Activated T-cell treated with anti-CD3 and anti-CD28 coated beads, Interleukin-2, amount 50 U/mL, for 72 hours (primary cell): ENCODE measurements at regions not wholly inside any gene's neighbourhood (a gene's known extent, or its start where the extent isn't known, plus 50 kb on each side); places are given as distances from the start of the nearest gene placed in this dataset.
"Not testable (repeated sequence)": the region's sequence is repeated elsewhere in the genome, so short reads cannot be mapped to it uniquely, and the experiment has no call there.

Experiments used
- ATAC-seq, 2 donors: fragments of 150-1000 bp; cut with Tn5 transposase; replicated peaks in 1 of 2; 2 replicates each; pipeline ENCODE4 v1.10.0; 2021; ENCODE audit warnings: moderate library complexity in 2 of 2, mild to moderate bottlenecking in 1 of 2
- DNase-seq, 2 donors: peaks; one replicate each; pipeline ENCODE4 v3.0.0; 2021 to 2022; ENCODE audit warnings: mixed read lengths in 1 of 2
- H3K27ac Mint-ChIP-seq: one replicate; pipeline ENCODE4 v1.8.0; 2022; ENCODE audit warnings: mild to moderate bottlenecking, moderate library complexity, mixed read lengths
- H3K27me3 Mint-ChIP-seq: one replicate; pipeline ENCODE4 v1.8.0; 2022; ENCODE audit warnings: low read depth, mixed read lengths
- H3K36me3 Mint-ChIP-seq, 2 donors: one replicate each; pipeline ENCODE4 v1.8.0; 2022; ENCODE audit warnings: mixed read lengths in 2 of 2, mild to moderate bottlenecking in 1 of 2; ENCODE audit not compliant: insufficient read depth in 2 of 2
- H3K4me1 Mint-ChIP-seq: one replicate; pipeline ENCODE4 v1.8.0; 2022; ENCODE audit warnings: low read depth, mixed read lengths
- H3K4me3 Mint-ChIP-seq, 2 donors: one replicate each; pipeline ENCODE4 v1.8.0; 2022; ENCODE audit warnings: mild to moderate bottlenecking in 2 of 2, mixed read lengths in 2 of 2, moderate library complexity in 2 of 2
- H3K9me3 Mint-ChIP-seq, 2 donors: one replicate each; pipeline ENCODE4 v1.8.0; 2022; ENCODE audit warnings: mixed read lengths in 2 of 2

DNA sequence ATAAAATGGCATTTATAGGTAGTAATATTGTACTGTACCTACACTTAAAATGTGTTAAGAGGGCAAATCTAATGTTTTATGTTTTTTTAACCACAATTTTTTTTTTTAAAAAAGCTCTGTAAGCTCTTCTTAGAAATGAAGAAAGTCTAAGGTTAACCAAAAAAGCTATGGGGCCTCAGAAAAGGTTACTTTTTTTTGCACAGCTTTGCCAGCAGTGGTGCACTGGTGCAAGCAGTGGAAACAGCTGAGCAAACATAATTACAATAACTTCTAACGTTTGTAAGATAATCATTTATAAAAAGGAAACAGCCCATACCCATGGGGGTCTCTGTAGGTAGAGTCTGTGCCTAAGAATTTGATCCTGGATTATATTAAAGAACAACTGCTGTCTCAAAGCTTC is 85.1 kb upstream of the NID2 start:
- DNase-seq (no peak), ATAC-seq (no peak)
- Mint-ChIP-seq H3K27ac (no peak overlapping the region), H3K4me3 (peak overlapping the region in 1 of 2 donors; percentile 8), H3K4me1 (peaks cover 23% of the 10 kb centered on the region), H3K27me3 (peaks cover 6% of the 10 kb centered on the region), H3K9me3 (peaks cover 1 to 4% of the 10 kb centered on the region in 2 donors), H3K36me3 (peaks cover 0 to 2% of the 10 kb centered on the region in 2 donors)

DNA sequence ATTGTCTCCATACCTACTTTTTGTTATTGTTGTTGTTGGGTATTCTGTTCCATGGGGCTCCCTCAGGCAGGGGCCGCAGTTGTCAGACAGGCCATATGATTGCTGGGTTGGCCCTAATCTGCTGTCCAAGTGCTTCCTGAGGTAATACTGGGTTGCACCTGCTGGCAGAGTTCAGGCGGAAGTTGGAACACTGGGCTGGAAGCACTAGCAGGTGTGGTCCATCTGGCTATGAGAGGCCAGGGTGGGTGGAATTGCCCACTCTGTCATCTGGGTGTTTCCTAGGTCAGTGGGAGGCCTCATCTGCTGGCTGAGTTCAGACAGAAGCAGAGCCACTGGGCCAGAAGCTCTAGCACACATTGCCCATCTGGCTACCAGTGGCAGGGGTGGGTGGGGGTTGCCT is 81.3 kb upstream of the NID2 start:
- H3K27ac Mint-ChIP-seq = no peak overlapping the region
- no peaks in the 10 kb centered on the region for H3K36me3 Mint-ChIP-seq
- H3K4me1 Mint-ChIP-seq = peaks cover 22% of the 10 kb centered on the region
- peaks cover 6% of the 10 kb centered on the region for H3K27me3 Mint-ChIP-seq
- H3K4me3 Mint-ChIP-seq = no peak overlapping the region
- peaks cover 0 to 4% of the 10 kb centered on the region in 2 donors for H3K9me3 Mint-ChIP-seq
- no peak for DNase-seq
- no peak for ATAC-seq

DNA sequence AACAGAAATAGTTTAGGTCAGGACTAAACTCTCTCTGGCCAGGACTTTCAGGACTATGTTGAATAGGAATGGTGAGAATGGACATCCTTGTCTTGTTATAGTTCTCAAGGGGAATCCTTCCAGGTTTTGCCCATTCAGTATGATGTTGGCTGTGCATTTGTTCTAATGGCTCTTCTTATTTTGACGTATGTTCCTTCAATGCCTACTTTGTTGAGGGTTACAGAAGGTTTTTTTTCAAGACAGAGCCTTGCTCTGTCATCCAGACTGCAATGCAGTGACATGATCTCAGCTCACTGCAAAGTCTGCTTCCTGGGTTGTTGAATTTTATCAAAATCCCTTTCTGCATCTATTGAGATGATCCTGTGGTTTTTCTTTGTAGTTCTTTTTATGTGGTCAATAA is 79.5 kb upstream of the NID2 start:
- ATAC-seq (no peak), DNase-seq (no peak)
- Mint-ChIP-seq H3K27me3 (peaks cover 6% of the 10 kb centered on the region), H3K27ac (no peak overlapping the region), H3K4me3 (no peak overlapping the region), H3K9me3 (peaks cover 0 to 6% of the 10 kb centered on the region in 2 donors), H3K36me3 (no peaks in the 10 kb centered on the region), H3K4me1 (peaks cover 5% of the 10 kb centered on the region)

DNA sequence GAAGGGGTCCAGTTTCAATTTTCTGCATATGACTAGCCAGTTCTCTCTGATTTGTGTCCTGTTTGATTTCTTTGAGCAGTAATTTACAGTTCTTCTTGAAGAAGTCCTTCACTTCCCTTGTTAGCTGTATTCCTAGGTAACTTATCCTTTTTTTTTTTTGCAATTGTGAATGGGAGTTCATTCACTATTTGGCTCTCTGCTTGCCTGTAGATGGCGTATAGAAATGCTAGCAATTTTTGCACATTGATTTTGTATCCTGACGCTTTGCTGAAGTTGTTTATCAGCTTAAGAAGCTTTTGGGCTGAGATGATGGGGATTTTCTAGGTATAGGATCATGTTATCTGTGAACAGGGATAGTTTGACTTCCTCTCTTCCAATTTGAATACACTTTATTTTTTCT is 77.6 kb upstream of the NID2 start:
- DNase-seq = no peak

DNA sequence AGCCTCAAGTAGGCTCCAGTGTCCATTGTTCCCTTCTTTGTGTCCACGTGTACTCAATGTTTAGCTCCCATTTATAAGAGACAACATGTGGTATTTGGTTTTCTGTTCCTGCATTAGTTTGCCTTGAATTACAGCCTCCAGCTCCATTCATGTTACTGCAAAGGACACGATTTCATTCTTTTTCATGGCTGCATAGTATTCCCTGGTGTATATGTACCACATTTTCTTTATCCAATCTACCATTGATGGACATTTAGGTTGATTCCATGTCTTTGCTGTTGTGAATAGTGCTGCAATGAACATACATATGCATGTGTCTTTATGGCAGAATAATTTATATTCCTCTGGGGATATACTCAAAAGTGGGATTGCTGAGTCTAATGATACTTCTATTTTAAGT is 75.2 kb upstream of the NID2 start:
- not testable (repeated sequence) for H3K36me3 Mint-ChIP-seq, H3K4me1 Mint-ChIP-seq, H3K9me3 Mint-ChIP-seq

More for the DNA sequence above, 77.6 kb upstream of the NID2 start:
- H3K36me3 Mint-ChIP-seq = no peaks in the 10 kb centered on the region
- ATAC-seq = no peak
- H3K27me3 Mint-ChIP-seq = peaks cover 4% of the 10 kb centered on the region
- peaks cover 4% of the 10 kb centered on the region for H3K4me1 Mint-ChIP-seq
- peaks cover 0 to 6% of the 10 kb centered on the region in 2 donors for H3K9me3 Mint-ChIP-seq
- no peak overlapping the region for H3K27ac Mint-ChIP-seq
- H3K4me3 Mint-ChIP-seq = no peak overlapping the region

DNA sequence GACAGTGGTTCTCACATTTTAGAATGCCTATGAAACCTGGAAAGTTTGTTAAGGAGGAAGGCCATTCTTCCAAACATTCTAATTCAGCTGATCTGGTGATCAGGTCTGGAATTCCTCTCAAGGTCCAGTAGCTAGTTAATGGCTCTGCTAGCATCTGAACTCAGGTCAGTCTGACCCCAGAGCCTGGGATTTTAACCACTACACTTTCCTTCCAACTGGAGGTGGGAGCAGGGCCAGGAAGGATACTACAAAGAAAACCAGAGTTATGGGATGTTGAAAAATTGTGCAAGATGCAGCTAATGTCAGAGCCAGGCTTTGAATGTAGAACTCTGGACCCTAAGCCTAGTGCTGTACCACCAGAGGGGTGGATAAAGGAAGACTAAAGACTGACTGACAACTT is 73.6 kb upstream of the NID2 start:
- no peaks in the 10 kb centered on the region for H3K4me1 Mint-ChIP-seq

More for the DNA sequence above, 75.2 kb upstream of the NID2 start:
- not testable (repeated sequence) for H3K4me3 Mint-ChIP-seq, H3K27ac Mint-ChIP-seq, H3K27me3 Mint-ChIP-seq, ATAC-seq, DNase-seq

DNA sequence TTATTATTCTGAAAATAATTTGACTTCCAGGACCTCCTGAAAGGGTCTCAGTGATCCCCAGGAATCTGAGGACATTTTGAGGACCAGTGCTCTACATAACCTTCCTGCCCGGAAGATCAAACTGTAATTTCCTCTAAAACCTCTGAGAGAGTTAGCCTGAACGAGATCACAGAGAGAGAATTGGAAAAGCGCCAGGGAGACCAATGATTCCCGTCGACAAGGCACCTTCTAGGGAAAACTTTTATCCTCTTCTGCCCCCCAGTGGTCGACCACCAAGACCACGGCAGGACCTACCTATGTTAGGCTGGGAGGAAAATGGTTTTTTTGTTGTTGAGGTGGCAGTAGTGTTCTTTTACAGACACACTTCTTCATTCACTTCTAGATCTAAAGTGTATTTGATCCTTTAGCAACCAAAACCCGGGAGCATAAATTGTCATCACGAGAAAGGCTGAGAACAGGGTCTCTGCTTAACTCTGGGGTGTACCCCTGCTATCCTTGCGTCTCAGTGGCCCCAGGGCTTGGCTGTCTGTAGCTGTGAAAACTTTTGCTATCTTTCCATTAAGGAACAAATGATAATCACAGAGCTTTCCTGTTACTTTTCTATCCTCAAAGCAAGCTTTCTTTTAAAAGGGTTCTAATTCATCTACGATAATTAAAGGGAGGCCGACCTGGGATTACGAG is 62.9 kb upstream of the NID2 start:
- peak; percentile 43 to 58 for ATAC-seq
- Mint-ChIP-seq H3K4me3 (no peak overlapping the region), H3K4me1 (peaks cover 8% of the 10 kb centered on the region), H3K27me3 (no peaks in the 10 kb centered on the region), H3K36me3 (peaks cover 4 to 9% of the 10 kb centered on the region in 2 donors), H3K9me3 (peaks cover 3 to 5% of the 10 kb centered on the region in 2 donors), H3K27ac (no peak overlapping the region)
- DNase-seq = peak; percentile 49 to 56

More for the DNA sequence above, 73.6 kb upstream of the NID2 start:
- H3K27me3 Mint-ChIP-seq = no peaks in the 10 kb centered on the region
- H3K4me3 Mint-ChIP-seq = no peak overlapping the region
- no peak for DNase-seq
- peaks cover 2 to 5% of the 10 kb centered on the region in 2 donors for H3K9me3 Mint-ChIP-seq
- ATAC-seq = no peak
- peaks cover 0 to 4% of the 10 kb centered on the region in 2 donors for H3K36me3 Mint-ChIP-seq
- no peak overlapping the region for H3K27ac Mint-ChIP-seq

DNA sequence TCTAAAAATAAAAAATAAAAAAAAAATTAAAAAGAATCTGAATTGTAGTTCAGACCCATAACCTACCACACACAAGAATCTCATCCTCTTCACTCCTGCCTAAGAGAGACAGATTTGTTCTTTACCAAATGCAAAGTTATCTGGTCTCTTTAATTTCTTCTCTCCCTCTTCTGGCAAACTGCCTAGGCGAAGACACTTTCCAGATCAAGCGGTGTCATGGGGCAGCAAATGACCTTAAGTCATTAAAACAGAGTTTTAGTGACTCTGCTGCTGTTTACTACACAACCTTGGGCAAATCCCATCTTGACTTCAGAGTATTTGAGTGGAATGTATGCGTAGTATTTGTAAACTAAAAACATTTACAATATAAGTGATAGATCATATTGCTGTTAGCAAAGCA is 60.9 kb upstream of the NID2 start:
- H3K27ac Mint-ChIP-seq = no peak overlapping the region
- no peak for ATAC-seq
- no peak overlapping the region for H3K4me3 Mint-ChIP-seq
- H3K9me3 Mint-ChIP-seq = no peaks in the 10 kb centered on the region
- peaks cover 0 to 6% of the 10 kb centered on the region in 2 donors for H3K36me3 Mint-ChIP-seq
- peaks cover 24% of the 10 kb centered on the region for H3K4me1 Mint-ChIP-seq
- DNase-seq = no peak
- H3K27me3 Mint-ChIP-seq = no peaks in the 10 kb centered on the region

DNA sequence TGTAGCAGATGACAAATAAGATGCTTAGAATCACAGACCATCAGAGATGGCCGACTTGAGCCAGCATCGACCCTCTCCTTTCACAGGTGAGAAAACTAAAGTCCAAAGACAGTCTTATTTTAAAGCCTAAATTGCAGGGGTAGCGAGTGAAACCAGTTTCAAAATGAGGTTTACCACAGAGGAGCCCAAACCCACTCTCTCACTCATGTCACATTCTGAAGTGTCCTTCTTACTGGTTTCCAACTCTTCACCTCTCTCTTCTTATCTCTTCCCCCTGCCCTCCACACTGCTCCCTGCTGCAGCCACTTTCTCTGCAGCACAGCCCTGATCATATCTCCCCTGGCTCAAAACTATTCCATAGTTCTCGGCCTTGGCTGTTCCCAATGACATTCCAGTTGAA is 57.0 kb upstream of the NID2 start:
- H3K9me3 Mint-ChIP-seq = no peaks in the 10 kb centered on the region
- no peaks in the 10 kb centered on the region for H3K27me3 Mint-ChIP-seq
- H3K27ac Mint-ChIP-seq = peak overlapping the region; percentile 16
- peak; percentile 35 to 58 for ATAC-seq
- no peak overlapping the region for H3K4me3 Mint-ChIP-seq
- no peaks in the 10 kb centered on the region for H3K36me3 Mint-ChIP-seq
- DNase-seq = no peak
- peaks cover 17% of the 10 kb centered on the region for H3K4me1 Mint-ChIP-seq

DNA sequence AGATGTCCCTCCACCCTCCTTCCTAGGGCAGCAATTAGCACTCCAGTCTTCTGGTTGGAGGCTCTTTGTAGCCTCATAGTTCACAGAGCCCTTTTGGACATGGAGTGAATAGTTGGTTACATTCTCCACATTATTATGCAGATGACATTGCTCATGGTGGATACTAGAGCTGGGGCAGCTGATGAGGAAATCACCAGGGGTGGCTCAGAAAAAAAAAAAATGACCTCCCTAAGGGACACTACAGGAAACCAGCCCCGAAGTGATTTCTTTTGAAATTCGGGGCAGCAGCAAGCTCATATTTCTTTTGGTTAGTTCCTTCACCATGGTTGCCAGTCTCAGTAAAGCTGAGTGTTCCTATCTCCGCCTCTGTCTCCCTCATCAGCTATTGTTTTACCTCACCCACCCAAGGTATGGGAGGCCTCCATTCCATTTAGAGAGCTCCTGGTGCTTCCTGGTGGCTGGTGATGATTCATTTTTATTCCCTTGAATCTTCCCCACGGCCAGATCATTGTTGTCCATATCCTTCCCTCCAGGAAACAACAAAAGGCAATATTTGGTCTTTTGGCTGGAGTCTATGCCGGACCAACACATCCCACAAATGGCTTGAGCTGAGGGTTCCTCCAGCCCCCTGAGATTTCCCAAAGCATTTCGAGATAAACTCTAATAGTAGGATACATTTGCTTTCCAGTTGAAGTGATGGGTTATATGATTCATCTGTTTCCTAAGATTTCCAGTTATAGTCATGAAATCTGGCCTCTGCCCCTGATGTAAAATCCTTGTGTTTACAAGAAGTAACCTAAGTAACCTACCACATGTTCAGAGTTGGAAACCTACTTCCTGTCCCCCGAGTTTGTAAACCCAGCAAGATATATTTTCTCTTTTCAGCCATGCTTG is 56.2 kb upstream of the NID2 start:
- peaks cover 17% of the 10 kb centered on the region for H3K4me1 Mint-ChIP-seq
- ATAC-seq = no peak
- H3K4me3 Mint-ChIP-seq = no peak overlapping the region

DNA sequence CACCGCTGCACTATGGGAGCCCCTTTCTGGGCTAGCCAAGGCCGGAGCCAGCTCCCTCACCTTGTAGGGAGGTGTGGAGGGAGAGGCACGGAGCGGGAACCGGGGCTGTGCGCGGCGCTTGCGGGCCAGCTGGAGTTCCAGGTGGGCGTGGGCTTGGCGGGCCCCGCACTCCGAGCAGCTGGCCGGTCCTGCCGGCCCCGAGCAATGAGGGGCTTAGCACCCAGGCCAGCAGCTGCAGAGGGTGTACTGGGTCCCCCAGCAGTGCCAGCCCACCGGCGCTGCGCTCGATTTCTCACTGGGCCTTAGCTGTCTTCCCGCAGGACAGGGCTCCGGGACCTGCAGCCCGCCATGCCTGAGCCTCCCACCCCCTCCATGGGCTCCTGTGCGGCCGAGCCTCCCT is 53.3 kb upstream of the NID2 start:
- H3K4me1 Mint-ChIP-seq = peaks cover 17% of the 10 kb centered on the region
- not testable (repeated sequence) for DNase-seq, H3K27me3 Mint-ChIP-seq, H3K36me3 Mint-ChIP-seq, H3K27ac Mint-ChIP-seq, H3K4me3 Mint-ChIP-seq, ATAC-seq, H3K9me3 Mint-ChIP-seq

More for the DNA sequence above, 56.2 kb upstream of the NID2 start:
- Mint-ChIP-seq H3K36me3 (no peaks in the 10 kb centered on the region), H3K9me3 (no peaks in the 10 kb centered on the region), H3K27ac (no peak overlapping the region), H3K27me3 (no peaks in the 10 kb centered on the region)
- DNase-seq = no peak

DNA sequence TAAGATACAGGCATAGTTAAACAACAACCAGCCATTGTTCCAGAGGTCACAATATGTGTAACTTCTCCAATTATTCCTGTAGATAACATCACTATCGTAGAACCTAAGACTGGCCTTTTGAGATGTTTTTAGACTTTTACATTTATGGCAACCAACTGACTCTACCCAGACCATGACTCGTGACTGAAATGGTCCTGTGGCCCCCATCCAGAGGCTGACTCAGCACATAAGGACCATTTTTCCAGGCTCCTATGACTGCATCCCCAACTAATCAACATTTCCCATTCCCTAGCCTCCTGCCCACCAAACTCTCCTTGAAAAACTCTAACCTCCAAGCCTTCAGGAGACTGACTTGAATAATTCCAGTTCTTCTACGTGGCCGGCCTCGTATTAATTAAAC is 52.6 kb upstream of the NID2 start:
- H3K4me3 Mint-ChIP-seq = no peak overlapping the region
- no peak overlapping the region for H3K27ac Mint-ChIP-seq

DNA sequence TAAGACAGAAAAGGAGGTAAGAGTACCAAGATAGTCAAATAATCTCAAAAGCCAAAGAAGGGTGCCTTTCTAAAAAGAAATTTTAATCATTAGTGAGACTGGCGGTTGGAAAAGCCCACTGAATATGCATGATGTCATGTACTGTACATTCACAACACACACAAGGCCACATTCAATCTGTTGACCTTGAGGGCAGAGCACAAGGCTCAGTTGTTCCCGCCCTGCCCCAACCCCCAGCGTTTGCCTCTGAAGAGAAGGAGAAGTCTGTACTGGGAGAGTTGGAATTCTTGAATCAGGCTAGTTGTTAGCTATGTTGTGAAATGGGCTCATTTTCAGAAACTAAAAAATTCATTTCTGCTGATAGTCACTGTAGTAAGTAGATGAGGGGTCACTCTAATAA is 50.2 kb upstream of the NID2 start:
- no peak for DNase-seq
- no peak overlapping the region for H3K27ac Mint-ChIP-seq
- peaks cover 0 to 2% of the 10 kb centered on the region in 2 donors for H3K9me3 Mint-ChIP-seq
- no peaks in the 10 kb centered on the region for H3K27me3 Mint-ChIP-seq
- no peak for ATAC-seq
- no peak overlapping the region for H3K4me3 Mint-ChIP-seq
- no peaks in the 10 kb centered on the region for H3K4me1 Mint-ChIP-seq
- no peaks in the 10 kb centered on the region for H3K36me3 Mint-ChIP-seq

More for the DNA sequence above, 52.6 kb upstream of the NID2 start:
- Mint-ChIP-seq H3K27me3 (no peaks in the 10 kb centered on the region), H3K9me3 (peaks cover 0 to 2% of the 10 kb centered on the region in 2 donors), H3K36me3 (no peaks in the 10 kb centered on the region), H3K4me1 (peaks cover 15% of the 10 kb centered on the region)
- no peak for ATAC-seq
- no peak for DNase-seq
